NT2/D1 (cell line): ENCODE measurements at regions not wholly inside any gene's neighbourhood (a gene's known extent, or its start where the extent isn't known, plus 50 kb on each side); places are given as distances from the start of the nearest gene placed in this dataset.

ENCODE experiments used
- YY1 ChIP-seq: IDR thresholded peaks from 2 replicates; pipeline ENCODE4 v1.6.1; 2011; ENCODE audit not compliant: insufficient read length, insufficient read depth
- ZNF274 ChIP-seq: IDR thresholded peaks from 2 replicates; pipeline ENCODE4 v1.6.1; 2011; ENCODE audit warnings: mild to moderate bottlenecking, low read depth, low read length

DNA sequence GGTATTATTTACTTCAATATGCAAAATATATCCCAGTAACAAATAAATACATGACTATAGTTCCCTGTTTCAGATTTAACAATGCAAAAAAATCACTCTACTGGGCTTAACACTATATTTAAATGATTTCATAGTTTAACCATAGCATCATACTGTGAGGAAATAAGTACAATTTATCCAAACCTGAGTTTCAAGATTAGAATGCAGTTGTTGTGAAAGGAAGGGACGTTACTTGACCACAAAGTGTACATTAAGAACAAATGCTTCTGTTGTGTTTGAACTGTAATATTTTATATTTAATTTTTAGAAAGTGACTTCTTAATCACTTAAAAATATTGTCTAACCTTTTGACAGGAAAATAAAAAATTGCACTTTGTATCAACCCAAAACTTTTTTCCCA lies 1747.9 kb upstream of the SPRY2 start:
- TF ChIP-seq ZNF274 (no peak), YY1 (no peak)
